GM23248 (cell line): ENCODE measurements at regions not wholly inside any gene's neighbourhood (a gene's known extent, or its start where the extent isn't known, plus 50 kb on each side); places are given as distances from the start of the nearest gene placed in this dataset.

Source experiments
- DNase-seq: peaks from one replicate; pipeline ENCODE4 v3.0.0-alpha.2; 2015
- H2AFZ ChIP-seq: fragments of 200-600 bp; sonication (generic); 2 replicates; pipeline ENCODE4 v1.6.1; 2016; ENCODE audit warnings: antibody characterized with exemption
- H3F3A ChIP-seq: fragments of 200-600 bp; sonication (generic); 2 replicates; pipeline ENCODE4 v1.6.1; 2016; ENCODE audit warnings: mild to moderate bottlenecking, antibody characterized with exemption, mixed run types; ENCODE audit not compliant: insufficient read depth
- H3K27ac ChIP-seq: fragments of 200-600 bp; sonication (generic); 2 replicates; pipeline ENCODE4 v1.5.1; 2016; ENCODE audit warnings: mild to moderate bottlenecking
- H3K27me3 ChIP-seq: fragments of 200-600 bp; sonication (generic); replicated peaks from 2 replicates; pipeline ENCODE4 v1.6.1; 2016; ENCODE audit warnings: mild to moderate bottlenecking; ENCODE audit not compliant: insufficient read depth
- H3K36me3 ChIP-seq: fragments of 200-600 bp; sonication (generic); 2 replicates; pipeline ENCODE4 v1.6.1; 2016; ENCODE audit warnings: low read depth, mild to moderate bottlenecking
- H3K4me1 ChIP-seq: fragments of 200-600 bp; sonication (generic); 2 replicates; pipeline ENCODE4 v1.6.1; 2016; ENCODE audit warnings: mild to moderate bottlenecking; ENCODE audit not compliant: insufficient read depth
- H3K4me2 ChIP-seq: fragments of 200-600 bp; sonication (generic); one replicate; pipeline ENCODE4 v1.6.1; 2016; ENCODE audit warnings: mild to moderate bottlenecking; ENCODE audit not compliant: unreplicated experiment
- H3K4me3 ChIP-seq: fragments of 200-600 bp; sonication (generic); 2 replicates; pipeline ENCODE4 v1.5.1; 2016; ENCODE audit warnings: mild to moderate bottlenecking
- H3K79me2 ChIP-seq: fragments of 200-600 bp; sonication (generic); 2 replicates; pipeline ENCODE4 v1.6.1; 2016; ENCODE audit warnings: mild to moderate bottlenecking; ENCODE audit not compliant: insufficient read depth
- H3K9ac ChIP-seq: fragments of 200-600 bp; sonication (generic); 2 replicates; pipeline ENCODE4 v1.6.1; 2016; ENCODE audit warnings: mild to moderate bottlenecking
- H3K9me2 ChIP-seq: fragments of 200-600 bp; sonication (generic); 2 replicates; pipeline ENCODE4 v1.6.1; 2016; ENCODE audit warnings: mixed run types, mild to moderate bottlenecking, moderate library complexity; ENCODE audit not compliant: insufficient read depth
- H3K9me3 ChIP-seq: fragments of 200-600 bp; sonication (generic); one replicate; pipeline ENCODE4 v1.6.1; 2017; ENCODE audit warnings: low read depth
- H4K20me1 ChIP-seq: fragments of 200-600 bp; sonication (generic); 2 replicates; pipeline ENCODE4 v1.6.0; 2016; ENCODE audit not compliant: insufficient read depth
- EZH2 ChIP-seq: fragments of 200-600 bp; sonication (generic); IDR thresholded peaks from 2 replicates; pipeline ENCODE4 v1.6.1; 2018; ENCODE audit warnings: antibody characterized with exemption, mild to moderate bottlenecking; ENCODE audit not compliant: insufficient read depth, poor library complexity, severe bottlenecking
- EZH2phosphoT487 ChIP-seq: fragments of 200-600 bp; sonication (generic); IDR thresholded peaks from 2 replicates; pipeline ENCODE4 v1.6.1; 2018; ENCODE audit warnings: antibody characterized with exemption, moderate library complexity, mild to moderate bottlenecking, low read depth; ENCODE audit not compliant: insufficient read depth
- WGBS, 2 experiments: methylation state at CpG; one replicate each; pipeline ENCODE4 v1.1.6; 2015 to 2017; ENCODE audit warnings: low lambda C conversion rate in 2 of 2, low coverage in 1 of 2; ENCODE audit errors: missing lambda C conversion rate in 2 of 2; 5-methylcytosine and 5-hydroxymethylcytosine counted together
- in situ Hi-C: fragments of 300-500 bp; cut with MboI; formaldehyde crosslinking; loops from 2 replicates; pipeline ENCODE4 v1.15.0; 2020

DNA sequence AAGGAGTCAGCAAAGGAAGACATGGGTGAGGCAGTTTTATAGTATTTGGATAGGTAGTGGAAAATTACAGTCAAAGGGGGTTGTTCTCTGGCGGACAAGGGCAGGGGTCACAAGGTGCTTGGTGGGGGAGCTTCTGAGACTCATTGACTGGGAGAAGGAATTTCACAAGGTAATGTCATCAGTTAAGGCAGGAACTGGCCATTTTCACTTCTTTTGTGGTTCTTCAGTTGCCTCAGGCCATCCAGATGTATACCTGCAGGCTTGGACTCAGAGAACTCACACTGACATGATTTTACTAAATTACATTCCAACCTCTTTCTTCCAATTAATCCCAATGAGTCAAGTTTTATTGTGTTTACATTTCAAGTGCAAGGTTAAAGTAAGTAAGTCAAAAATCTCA lies 240.5 kb upstream of the API5 start:
- H3K9me2 ChIP-seq: no peaks in the 10 kb centered on the region
- no peak for TF ChIP-seq EZH2
- no peak for TF ChIP-seq EZH2phosphoT487
- in situ Hi-C loops: no loop called here
- no peaks in the 10 kb centered on the region for H3K9me3 ChIP-seq
- no peaks in the 10 kb centered on the region for H3K4me1 ChIP-seq
- no peak overlapping the region for H3K9ac ChIP-seq
- no peaks in the 10 kb centered on the region for H3F3A ChIP-seq
- no peak overlapping the region for H3K27ac ChIP-seq
- no peak overlapping the region for H2AFZ ChIP-seq
- H3K4me3 ChIP-seq: no peak overlapping the region
- H3K27me3 ChIP-seq: no peaks in the 10 kb centered on the region
- DNase-seq: no peak
- 0% methylated on average over 1 of the region's 1 CpG for WGBS, 2 experiments
- no peaks in the 10 kb centered on the region for H4K20me1 ChIP-seq
- H3K36me3 ChIP-seq: no peaks in the 10 kb centered on the region
- no peaks in the 10 kb centered on the region for H3K79me2 ChIP-seq
- H3K4me2 ChIP-seq: no peak overlapping the region

DNA sequence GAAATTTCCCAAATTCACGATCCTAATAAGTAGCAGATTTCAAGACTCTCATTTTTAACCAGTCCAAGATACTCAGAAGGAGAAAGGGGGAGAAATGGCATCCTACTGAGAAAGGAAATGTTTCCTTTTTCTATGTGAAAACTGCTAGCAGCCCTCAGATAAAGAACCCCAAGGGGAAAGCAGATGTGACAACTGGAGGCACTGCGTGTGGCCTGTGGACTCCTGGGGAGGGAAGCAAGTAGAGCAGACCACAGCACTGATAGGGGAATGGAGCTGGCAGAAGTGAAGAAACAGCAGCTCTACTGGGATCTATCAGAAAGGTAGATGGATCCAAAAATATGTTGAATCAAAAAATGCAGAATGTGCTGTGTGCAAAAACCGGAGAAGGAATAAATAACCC lies 239.7 kb upstream of the API5 start:
- no peaks in the 10 kb centered on the region for H3K9me2 ChIP-seq
- in situ Hi-C loops: no loop called here
- no peaks in the 10 kb centered on the region for H3K9me3 ChIP-seq
- no peak overlapping the region for H3K9ac ChIP-seq
- no peaks in the 10 kb centered on the region for H3K79me2 ChIP-seq
- no peak overlapping the region for H3K4me3 ChIP-seq
- H3K4me2 ChIP-seq: no peak overlapping the region
- DNase-seq: no peak
- H3K27ac ChIP-seq: no peak overlapping the region
- H3K36me3 ChIP-seq: no peaks in the 10 kb centered on the region
- H3F3A ChIP-seq: no peaks in the 10 kb centered on the region
- H4K20me1 ChIP-seq: no peaks in the 10 kb centered on the region
- H3K4me1 ChIP-seq: no peaks in the 10 kb centered on the region
- H3K27me3 ChIP-seq: no peaks in the 10 kb centered on the region
- WGBS, 2 experiments: 10 to 13% methylated on average over 3 of the region's 3 CpGs
- TF ChIP-seq EZH2 (no peak), EZH2phosphoT487 (no peak)
- H2AFZ ChIP-seq: no peak overlapping the region

- no peaks in the 10 kb centered on the region for H3K36me3 ChIP-seq
- no peaks in the 10 kb centered on the region for H3K9me3 ChIP-seq
- H4K20me1 ChIP-seq: no peaks in the 10 kb centered on the region
- H3K27ac ChIP-seq: no peak overlapping the region
- no peak for DNase-seq
- H3K79me2 ChIP-seq: no peaks in the 10 kb centered on the region
- no peaks in the 10 kb centered on the region for H3K4me1 ChIP-seq
- H3F3A ChIP-seq: no peaks in the 10 kb centered on the region
- no peak overlapping the region for H3K4me3 ChIP-seq
- 18 to 25% methylated on average over 4 of the region's 4 CpGs for WGBS, 2 experiments
- in situ Hi-C loops: no loop called here
- no peak overlapping the region for H2AFZ ChIP-seq
- H3K9ac ChIP-seq: no peak overlapping the region
- TF ChIP-seq EZH2phosphoT487 (no peak), EZH2 (no peak)
- no peak overlapping the region for H3K4me2 ChIP-seq
- no peaks in the 10 kb centered on the region for H3K27me3 ChIP-seq
- no peaks in the 10 kb centered on the region for H3K9me2 ChIP-seq
Measured at GRCh38 chr11:43072911-43073310, 238.9 kb upstream of the API5 start.

DNA sequence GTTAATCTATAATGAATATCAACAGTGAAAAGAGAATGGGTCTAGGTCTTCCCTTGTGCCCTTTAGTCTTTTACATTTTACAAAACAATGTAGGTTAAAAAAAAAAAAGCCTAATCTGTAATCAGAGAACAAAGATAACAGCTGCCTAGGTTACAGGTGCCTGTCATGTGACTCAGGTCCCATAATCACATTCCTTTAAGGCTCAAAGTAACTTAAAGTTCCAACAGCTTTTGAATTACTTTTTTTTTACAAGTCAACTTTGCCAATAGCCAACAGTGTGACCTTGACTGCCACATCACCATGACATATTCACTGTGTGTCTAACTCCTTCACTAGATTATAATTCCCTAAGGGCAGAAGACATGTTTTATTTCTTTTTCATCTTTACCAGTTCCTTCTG lies 237.0 kb upstream of the API5 start:
- Histone ChIP-seq H3K79me2 (no peaks in the 10 kb centered on the region), H3K36me3 (no peaks in the 10 kb centered on the region), H4K20me1 (no peaks in the 10 kb centered on the region), H3K4me2 (no peak overlapping the region), H2AFZ (no peak overlapping the region), H3K4me3 (no peak overlapping the region), H3K27me3 (no peaks in the 10 kb centered on the region), H3K9me2 (no peaks in the 10 kb centered on the region), H3K4me1 (no peaks in the 10 kb centered on the region), H3K9ac (no peak overlapping the region), H3K27ac (no peak overlapping the region), H3K9me3 (no peaks in the 10 kb centered on the region), H3F3A (no peaks in the 10 kb centered on the region)
- TF ChIP-seq EZH2: no peak
- TF ChIP-seq EZH2phosphoT487: no peak
- in situ Hi-C loops: no loop called here
- no peak for DNase-seq

DNA sequence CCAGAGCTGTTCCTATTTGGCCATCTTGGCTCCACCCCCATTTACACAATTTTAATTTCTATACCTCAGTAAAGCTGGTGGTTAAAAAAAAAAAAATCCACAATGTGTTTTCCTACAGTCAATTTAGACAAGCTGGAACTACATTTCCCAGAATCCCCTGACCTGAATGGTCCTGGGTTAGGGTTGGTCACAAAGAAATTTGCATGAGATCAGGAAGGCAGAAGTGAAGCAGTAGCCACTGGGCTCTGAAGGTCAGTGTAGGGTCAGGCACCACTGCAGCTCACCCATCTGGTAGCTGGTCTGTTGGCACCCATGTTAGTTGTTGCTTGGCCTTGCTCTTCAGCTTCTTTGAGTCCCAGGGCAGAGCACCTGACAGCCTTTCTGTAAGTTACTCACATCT lies 210.7 kb upstream of the API5 start:
- Histone ChIP-seq H2AFZ (no peak overlapping the region), H3K27ac (no peak overlapping the region), H3K9me3 (peaks cover 2% of the 10 kb centered on the region), H3K27me3 (no peaks in the 10 kb centered on the region), H3F3A (no peaks in the 10 kb centered on the region), H3K9ac (no peak overlapping the region), H3K4me2 (no peak overlapping the region), H4K20me1 (no peaks in the 10 kb centered on the region), H3K79me2 (no peaks in the 10 kb centered on the region), H3K4me1 (no peaks in the 10 kb centered on the region), H3K9me2 (no peaks in the 10 kb centered on the region), H3K36me3 (no peaks in the 10 kb centered on the region), H3K4me3 (no peak overlapping the region)
- in situ Hi-C loops: no loop called here
- TF ChIP-seq EZH2phosphoT487: no peak
- no peak for TF ChIP-seq EZH2
- no peak for DNase-seq
